Right forelimb (tissue), 1 donor: ENCODE measurements at regions not wholly inside any gene's neighbourhood (a gene's known extent, or its start where the extent isn't known, plus 50 kb on each side); places are given as distances from the start of the nearest gene placed in this dataset.
A peak's percentile ranks its signal among the peaks of the same experiment; 100 is the strongest.
"Not testable (repeated sequence)": the region's sequence is repeated elsewhere in the genome, so short reads cannot be mapped to it uniquely, and the experiment has no call there.

Experiments
- DNase-seq: peaks from one replicate; pipeline ENCODE4 v3.0.0-alpha.2; 2018

DNA sequence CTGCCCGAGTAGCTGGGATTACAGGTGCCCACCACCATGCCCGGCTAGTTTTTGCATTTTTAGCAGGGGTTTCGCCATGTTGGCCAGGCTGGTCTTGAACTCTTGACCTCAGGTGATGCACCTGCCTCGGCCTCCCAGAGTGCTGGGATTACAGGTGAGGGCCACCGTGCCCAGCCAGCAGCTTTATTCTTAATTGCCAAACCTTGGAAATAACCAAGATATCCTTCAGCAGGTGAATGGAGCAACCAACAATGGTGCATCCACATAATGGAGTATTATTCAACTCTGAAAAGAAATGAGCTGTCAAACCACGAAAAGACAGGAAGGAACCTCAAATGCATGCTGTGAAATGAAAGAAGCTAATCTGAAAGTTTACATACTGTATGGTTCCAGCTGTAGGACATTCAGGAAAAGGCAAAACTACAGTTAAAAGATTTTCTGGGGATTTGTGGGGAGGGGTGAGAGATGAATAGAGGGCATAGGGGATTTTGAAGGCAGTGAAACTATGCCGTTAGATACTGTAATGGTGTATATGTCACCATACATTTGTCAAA is 118.8 kb upstream of the CCND2 start:
- no peak for DNase-seq

DNA sequence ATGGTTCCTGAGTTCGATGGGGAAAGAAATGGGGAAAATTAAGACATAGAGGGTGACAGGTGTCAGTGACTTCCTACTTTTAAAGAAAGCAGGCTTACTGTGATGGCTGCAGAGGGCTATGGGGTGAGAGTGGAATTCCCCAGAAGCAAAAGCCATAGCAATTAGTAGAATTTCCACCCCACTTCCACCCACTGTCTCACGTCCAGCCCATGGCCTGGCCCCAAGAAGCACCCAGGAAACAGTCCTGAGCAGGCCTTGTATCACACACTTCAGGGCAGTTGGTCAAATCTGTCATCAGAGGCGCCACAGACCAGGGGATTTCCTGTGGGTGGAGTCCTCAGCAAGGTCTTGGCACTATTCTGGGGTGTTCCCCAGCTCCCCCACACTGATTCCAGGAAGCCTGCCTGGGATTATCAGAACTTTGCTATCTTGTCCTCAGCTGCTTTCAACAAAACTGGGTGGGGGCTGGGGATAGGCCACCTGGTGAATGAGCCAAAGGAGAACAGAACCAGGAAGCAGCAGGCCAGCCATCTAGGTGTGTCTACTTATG is 120.1 kb upstream of the CCND2 start:
- DNase-seq, result no peak

DNA sequence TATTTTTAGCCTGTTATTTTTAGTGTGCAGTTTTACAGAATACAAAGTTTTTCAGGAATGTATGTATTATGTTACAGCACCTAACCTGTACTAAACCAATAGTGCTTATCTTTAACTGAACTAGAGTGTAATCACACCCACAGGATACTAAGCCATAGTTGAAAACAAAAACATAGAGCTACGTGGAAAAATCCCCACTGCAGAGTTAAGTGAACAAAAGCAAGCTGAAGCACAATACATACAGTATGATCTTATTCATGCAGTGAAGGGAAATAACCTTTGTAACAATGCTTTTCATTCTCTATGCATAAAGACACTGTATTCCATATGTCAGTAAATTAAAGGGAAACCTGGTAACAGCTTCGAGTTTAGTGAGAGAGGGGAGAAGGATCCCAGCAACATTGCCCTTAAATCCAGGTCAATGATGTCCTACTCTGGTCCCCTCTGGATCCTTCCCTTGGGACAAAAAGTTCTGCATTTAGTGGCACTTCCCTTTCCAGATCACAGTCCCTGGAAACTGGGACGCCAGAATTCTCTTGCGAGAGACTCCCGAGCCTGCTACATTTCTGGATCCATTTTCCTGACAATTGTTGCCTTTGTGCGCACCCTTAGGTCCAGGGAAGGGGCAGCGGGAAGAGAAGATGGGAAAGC is 121.3 kb upstream of the CCND2 start:
- DNase-seq, result no peak

DNA sequence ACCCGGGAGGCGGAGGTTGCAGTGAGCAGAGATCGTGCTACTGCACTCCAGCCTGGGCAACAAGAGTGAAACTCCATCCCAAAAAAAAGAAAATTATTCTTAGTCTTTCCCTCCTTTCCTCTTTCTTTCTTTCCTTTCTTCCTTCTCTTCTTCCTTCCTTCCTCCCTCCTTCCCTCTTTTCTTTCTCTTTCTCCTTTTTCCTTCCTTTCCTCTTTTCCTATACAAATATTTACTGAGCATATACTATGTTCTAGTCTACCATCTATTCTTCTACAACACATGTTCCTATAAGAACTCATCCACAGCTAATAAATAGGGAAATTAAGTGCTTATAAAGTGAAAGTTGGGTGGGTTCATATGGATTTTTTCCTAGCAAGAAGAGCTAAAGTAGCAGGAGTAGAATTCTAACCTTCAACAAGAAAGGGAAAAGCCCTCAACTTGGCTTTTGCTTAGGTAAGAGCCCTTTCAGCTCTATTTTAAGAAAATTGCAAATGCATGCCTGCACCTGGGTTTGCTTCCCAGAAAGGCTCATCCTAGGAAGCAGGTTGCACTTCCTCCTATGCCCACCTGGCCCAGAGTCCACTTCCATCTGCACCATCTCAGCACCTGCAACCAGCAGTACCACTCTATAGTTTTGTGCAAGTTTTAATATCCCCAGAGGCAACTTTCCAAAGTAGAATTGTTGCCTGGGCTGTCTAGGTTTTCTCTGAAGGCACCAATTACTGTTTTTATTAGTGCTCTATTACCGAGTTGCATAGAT is 122.0 kb upstream of the CCND2 start:
- DNase-seq, result no peak

DNA sequence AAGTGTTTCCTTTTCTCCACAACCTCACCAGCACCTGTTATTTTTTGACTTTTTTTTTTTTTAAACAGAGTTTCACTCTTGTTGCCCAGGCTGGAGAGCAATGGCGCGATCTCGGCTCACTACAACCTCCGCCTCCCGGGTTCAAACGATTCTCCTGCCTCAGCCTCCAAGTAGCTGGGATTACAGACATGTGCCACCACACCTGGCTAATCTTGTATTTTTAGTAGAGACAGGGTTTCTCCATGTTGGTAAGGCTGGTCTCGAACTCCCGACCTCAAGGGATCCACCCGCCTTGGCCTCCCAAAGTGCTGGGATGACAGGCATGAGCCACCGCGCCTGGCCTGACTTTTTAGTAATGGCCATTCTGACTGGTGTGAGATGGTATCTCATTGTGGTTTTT is 123.2 kb upstream of the CCND2 start:
- DNase-seq, result not testable (repeated sequence)

DNA sequence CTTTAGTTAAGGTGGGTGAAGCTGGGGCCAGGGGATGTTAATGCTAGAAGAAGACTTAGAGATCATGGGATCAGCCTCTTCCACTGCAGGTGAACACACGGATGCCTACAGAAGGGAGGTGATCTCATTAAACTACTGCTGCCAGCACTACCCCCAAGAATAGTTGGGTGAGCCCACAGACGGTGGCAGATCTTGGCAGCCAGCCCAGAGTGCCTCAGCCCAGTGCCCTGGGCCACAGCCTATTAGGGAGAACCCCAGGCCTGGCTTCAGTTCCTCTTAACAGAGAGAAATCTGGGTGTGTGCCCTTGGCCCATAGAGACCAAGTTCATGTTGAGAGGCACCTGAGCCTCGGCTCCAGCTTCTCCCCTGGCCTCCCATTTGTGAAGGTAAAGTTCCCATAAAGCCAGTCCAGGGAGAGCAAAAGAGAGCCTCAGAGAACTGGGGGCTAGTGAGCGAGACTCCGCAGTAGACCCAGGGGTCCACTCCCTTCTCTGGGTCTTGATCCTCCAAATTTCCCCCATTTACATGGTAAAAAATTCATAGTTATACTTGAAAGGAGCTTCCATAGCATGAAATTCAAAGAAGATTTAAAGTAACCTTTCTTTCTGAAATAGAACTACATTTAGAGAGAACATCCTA is 125.0 kb upstream of the CCND2 start:
- DNase-seq, result no peak

DNA sequence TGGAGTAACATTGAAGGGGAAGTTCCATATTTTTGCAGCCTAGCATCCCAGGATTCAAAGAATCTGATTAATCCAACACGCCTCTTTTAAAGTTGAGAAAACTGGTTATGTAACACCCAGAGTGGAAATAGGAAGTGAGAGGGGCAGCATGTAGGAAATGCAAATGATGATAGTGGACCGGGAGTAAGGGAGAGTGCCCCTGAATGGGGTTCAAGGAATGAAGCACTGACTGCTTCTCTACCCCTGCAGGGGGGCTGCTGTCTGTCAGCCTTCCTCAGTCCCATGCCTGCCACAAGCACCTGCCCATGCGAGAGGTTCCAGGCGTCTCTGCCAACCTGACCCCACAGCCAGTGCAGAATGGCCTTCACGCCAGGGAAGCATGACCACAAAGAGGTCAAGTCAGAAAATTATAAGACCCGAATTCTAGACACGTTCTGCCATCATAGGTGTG is 126.5 kb upstream of the CCND2 start:
- DNase-seq, result no peak

DNA sequence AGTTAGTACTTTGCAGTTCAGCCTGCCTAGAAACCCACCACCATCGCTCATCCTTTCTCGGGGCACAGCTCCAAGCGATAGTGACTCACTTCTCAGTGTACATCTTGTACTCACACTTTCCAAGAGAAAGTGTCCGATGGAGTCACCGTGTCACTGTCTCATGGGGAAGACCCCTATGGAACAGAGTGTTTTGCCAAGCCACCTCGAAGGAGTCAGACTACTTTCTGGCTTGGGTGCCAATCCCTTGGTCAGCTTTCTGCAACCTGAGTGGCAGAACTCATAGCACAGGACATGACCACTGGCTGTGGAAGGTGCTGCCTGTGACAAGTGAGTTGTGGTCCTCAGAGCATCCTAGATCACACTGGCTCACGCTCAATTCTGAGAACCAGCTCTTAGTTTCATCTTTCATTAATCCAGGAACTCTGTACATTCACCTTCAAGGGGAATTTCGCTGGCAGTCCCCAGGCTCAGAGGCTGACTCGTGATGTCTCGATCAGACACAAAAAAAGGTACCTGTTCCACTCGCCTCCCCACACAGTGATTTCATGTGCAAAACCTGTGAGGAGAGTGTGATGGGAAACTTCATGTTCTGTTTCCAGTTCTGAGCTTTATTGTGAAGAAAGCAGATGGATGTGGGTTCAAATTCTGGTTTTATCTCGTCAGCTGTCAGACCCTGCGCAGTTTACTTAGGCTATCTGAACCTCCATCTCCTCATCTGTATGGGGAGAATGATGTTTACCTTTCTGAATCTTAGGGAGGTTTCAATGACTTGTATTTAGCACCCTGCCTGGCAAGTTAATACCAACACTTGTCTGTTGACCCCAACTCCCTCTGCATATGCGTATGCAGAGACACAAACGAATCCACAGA is 127.3 kb upstream of the CCND2 start:
- no peak for DNase-seq

DNA sequence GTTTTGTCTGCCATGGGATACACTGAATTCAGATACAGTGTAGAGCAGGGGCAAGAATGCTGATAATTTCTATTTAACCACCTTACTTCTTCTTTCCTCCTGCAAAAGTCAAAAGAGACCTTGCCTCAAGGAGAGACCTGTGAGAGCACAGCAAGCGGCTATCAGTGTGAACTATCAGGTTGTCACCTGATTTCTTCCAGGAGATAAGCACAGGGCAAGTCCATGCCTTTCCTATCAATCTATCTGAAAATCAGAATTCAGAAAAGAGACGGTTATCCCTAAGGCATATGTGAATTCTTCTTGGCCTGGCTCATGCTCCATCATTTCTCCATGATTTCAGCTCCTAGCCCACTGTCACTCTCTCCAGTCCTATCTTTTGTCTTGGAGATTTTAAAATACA is 128.9 kb upstream of the CCND2 start:
- DNase-seq, result no peak

DNA sequence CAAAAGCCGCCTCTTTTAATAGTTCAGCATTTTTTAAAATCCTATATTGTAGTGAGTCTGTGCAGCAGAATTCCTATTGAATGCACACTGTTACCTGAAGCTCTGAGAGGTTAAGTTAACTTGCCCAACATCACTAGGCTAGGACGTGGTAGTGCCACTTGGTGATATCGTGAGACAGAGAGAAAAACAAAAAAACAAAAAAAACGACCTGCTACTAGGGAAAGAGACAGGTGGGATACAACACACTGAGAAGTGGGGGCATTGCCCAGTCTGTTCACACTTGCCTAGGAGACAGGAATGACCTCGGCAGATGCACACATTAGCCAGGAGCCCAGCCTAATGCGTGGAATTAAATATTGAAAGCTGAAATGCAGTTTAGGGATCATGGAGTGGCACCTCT is 129.7 kb upstream of the CCND2 start:
- no peak for DNase-seq

DNA sequence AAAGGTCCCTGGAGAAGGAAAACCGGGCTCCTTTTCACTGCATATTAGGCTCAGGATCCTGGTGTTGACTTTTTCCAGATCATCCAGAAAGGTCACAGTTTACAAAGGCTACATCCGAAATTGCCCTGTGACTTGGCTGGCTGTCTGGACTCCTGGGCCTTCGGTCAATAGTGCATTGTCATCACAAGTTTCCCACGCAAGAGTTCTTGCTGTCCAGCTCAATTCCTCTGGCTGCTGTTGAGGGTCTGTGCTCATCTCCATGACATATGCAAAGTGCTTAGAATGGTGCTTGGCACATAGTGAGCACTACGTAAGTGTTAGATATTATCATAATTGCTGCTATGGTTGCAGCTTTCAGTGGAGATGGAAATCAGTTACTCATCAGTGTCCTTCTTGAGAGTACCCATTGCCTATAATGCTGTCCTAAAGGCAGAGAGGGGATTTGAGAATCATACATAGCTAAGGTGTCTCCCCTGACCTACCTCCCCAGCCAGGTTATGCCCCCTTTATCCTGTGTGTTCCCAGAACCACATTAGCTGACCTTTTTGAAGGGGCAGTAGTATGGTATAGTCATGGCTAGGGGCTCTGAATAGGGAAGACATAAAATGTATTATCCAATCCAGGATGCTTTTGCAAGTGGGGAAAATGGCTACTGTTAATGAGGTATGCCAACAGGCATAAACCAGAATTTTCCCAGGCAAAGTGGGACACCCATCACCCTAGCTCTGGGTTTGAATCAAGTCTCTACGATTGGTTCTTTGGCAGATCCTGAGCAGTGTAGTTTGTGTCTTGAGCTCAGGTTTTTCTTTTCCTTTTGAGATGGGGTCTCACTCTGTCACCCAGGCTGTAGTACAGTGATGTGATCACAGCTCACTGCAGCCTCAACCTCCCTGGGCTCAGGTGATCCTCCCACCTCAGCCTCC is 132.0 kb upstream of the CCND2 start:
- DNase-seq, result no peak

DNA sequence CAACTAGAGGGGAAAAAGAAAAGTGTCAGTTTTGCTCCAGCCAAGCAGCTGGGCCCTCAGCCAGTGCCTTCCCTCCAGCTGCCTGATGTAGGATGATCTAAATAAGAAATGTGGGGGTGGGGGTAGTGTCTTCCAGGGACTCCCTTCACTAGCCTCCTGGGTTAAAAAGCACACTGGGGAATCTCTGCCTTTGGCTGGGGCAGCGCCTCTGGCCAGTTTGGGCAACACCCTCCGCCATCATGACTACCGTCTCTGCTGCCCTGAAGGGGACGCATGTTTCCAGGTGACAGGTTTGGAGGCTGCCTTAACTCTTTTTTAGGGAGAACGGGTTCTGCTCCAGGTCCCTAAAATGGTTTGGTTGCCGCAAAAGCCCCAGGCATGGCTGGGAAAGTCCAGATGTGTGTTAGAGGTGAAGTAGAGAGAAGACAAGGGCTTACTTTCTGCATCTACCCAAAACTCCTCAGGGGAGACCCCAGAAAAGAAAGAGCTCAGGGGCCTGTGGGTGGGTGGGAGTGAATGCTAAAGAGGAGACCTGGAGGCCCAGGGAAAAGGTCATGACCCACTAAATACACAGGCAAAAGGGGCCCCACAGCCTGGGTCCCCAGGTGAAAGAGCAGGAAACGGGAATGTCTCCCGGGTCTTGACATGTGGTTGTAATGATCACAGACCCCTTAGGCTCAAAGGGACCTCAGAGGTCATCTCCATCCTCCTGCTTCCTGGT is 132.8 kb upstream of the CCND2 start:
- peak; percentile 58 for DNase-seq

DNA sequence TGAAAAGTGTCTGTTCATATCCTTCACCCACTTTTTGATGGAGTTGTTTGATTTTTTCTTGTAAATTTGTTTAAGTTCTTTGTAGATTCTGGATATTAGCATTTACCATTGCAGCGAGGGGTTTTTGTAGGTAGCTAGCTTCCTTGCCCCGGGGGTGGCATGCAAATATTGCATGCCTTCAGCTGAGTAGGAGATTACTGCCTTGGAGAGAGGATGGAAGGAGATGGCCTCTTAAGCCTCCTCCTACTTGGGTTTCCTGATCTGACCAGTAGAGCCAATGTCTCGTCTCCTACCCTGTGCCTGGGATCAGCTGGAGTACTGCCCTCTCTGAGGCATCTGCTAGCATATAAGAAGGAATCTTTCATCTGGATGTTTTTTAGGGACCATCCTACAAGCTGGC is 134.4 kb upstream of the CCND2 start:
- DNase-seq, result no peak

DNA sequence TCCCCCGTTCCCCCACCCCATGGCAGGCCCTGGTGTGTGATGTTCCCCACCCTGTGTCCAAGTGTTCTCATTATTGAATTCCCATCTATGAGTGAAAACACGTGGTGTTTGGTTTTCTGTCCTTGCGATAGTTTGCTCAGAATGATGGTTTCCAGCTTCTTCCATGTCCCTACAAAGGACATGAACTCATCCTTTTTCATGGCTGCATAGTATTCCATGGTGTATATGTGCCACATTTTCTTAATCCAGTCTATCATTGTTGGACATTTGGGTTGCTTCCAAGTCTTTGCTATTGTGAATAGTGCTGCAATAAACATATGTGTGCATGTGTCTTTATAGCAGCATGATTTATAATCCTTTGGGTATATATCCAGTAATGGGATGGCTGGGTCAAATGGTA is 135.0 kb upstream of the CCND2 start:
- not testable (repeated sequence) for DNase-seq

DNA sequence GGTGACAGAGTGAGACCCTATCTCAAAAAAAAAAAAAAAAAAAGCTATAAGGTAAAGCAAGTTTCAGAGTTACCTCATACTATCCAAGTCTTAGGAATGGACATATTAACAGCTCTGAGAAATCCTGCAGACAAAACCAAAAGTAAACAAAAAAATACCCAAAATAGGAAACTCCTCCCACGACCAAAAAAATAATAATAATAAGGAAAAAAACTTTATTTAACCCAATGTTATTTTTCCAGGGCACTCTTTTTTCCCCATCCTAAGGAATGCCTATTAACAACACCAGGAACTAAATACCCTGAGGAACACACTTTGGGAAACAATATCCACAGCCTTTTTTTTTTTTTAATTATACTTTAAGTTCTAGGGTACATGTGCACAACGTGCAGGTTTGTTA is 135.5 kb upstream of the CCND2 start:
- no peak for DNase-seq

DNA sequence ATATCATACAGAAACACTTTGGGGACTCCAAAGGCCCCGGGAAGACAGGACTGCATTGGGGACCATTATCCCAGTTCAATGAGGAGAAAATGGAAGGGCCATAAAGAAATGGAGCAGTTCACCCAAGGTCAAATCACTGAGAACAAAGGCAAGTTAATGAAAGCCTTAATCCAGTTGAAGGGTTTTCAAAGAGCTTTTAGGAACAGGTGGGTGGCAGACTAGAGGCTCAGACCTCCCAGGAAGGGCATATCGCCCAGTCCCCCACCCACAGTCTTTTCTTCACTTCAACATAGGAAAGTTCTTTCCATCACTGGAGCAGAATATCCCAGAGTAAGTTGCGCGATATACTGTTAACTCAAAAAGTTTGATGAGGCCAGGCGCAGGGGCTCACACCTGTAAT is 136.1 kb upstream of the CCND2 start:
- no peak for DNase-seq

DNA sequence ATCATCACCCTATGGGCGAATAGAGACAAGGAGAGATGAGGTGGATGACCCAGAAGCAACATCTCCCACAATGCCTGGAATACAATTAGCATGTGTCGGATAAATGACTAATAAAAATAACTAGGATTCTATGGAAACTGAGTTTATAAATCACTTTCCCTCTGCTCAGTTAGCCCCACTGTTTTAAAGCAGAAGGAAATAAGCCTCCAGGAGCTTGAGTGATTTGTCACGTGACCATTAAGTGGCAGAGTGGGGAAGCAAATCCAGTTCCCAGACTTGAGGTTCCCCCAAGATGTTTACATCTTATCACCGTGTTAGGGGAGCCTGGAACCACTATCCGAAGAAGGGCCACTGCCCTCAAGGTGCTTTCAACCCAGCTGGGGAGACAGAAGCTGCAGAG is 136.5 kb upstream of the CCND2 start:
- DNase-seq, result no peak

DNA sequence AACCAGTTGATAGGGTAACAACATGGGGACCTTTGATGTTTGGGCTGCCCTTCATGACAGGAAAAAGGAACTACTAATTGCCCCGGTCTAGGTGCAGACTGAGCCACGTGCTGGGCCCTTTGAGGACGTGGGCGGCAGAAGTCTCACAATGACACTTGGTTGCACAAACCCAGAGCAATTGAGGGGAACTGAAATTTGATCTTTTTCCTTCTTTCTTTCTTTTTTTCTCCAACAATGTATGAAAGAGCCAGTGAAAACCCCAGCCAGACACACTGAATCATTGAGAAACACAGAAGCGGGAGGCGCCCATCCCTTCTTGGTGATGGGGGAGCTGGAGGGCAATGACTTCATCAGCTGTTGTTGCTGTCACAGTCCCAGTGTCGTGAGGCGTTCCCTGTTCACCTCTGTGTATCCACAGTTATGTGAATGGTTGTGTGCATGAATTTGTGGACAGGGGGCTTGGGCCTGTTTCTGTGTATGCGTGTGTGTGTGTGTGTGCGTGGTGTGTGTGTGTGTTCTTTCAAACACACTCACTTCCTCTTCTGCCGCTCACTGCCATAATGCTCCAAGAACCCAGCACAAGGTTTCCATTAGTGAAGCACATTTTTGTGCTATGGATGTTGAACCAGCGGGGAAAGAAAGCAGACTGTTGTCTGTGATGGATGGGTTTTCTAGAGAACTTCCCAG is 137.5 kb upstream of the CCND2 start:
- DNase-seq, result peak; percentile 76

DNA sequence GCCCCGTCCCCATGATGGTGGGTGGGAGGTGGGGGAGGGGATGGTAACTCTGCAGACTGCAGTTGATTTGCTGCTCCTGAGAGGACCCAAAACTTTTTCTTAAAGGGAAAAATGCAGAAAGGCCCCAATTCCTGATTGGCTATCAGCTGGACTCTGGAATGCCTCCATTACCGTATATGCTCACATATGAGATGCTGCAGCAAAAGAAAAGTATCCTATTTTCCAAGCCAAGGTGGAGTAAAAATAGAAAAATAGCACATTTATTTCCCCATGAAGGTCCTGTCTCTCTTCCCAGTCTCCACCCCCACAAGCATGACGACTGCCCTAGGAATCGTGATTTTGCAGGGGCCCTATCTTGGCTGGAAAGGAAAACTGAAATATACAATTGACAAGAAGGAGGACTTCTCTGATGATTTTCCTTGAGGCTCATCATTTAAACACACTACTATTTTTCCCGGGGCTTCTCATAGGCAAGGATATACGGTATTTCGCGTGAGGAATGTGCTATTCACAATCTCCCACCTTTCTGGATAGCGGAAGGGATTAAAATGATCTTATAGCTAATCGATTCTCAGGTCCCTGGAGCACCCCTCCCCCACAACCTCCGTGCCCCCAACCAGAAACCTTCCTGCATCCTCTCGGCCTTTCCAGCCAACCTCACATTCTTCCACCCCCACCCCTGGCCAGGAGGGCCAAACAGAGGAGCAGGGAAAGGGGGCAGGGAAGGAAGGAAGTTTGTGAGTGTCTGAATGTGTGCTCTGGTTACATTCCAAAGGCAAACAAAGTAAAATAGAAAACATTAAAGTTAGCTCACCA is 138.9 kb upstream of the CCND2 start:
- DNase-seq, result peak; percentile 59
